Ascending aorta (tissue), 2 donors: ENCODE measurements at regions not wholly inside any gene's neighbourhood (a gene's known extent, or its start where the extent isn't known, plus 50 kb on each side); places are given as distances from the start of the nearest gene placed in this dataset.

Experiments used
- DNase-seq, 2 donors: peaks; one replicate each; pipeline ENCODE4 v3.0.0-alpha.2; 2019; ENCODE audit warnings: low spot score in 2 of 2
- H3K27ac ChIP-seq, 2 donors: fragments of 200-600 bp; sonication (generic); one replicate each; pipeline ENCODE4 v1.5.1; 2016 to 2017; ENCODE audit warnings: mild to moderate bottlenecking in 1 of 2
- H3K27me3 ChIP-seq: fragments of 200-600 bp; sonication (generic); one replicate; pipeline ENCODE4 v1.5.1; 2017
- H3K36me3 ChIP-seq, 2 donors: fragments of 200-600 bp; sonication (generic); one replicate each; pipeline ENCODE4 v1.5.1; 2016
- H3K4me1 ChIP-seq, 2 donors: fragments of 200-600 bp; sonication (generic); one replicate each; pipeline ENCODE4 v1.5.1; 2016 to 2017; ENCODE audit warnings: mild to moderate bottlenecking in 1 of 2
- H3K4me3 ChIP-seq, 2 donors: fragments of 200-600 bp; sonication (generic); one replicate each; pipeline ENCODE4 v1.5.1; 2016 to 2017; ENCODE audit warnings: mild to moderate bottlenecking in 1 of 2
- H3K9me3 ChIP-seq, 2 donors: fragments of 200-600 bp; sonication (generic); one replicate each; pipeline ENCODE4 v1.5.1; 2016
- intact Hi-C: fragments of 100-400 bp; cut with DNase I; formaldehyde crosslinking; loops from one replicate; pipeline ENCODE4 v1.15.1; 2023
- TF ChIP-seq, protein P1 (sequence below), 3 experiments: fragments of 200-600 bp in 2 of 3; fragments of 450-650 bp in 1 of 3; sonication (generic) in 2 of 3; IDR thresholded peaks; one replicate each; pipeline ENCODE4 v1.5.1; 2016 to 2019; ENCODE audit warnings: antibody characterized with exemption in 3 of 3, mild to moderate bottlenecking in 1 of 3, moderate library complexity in 1 of 3

DNA sequence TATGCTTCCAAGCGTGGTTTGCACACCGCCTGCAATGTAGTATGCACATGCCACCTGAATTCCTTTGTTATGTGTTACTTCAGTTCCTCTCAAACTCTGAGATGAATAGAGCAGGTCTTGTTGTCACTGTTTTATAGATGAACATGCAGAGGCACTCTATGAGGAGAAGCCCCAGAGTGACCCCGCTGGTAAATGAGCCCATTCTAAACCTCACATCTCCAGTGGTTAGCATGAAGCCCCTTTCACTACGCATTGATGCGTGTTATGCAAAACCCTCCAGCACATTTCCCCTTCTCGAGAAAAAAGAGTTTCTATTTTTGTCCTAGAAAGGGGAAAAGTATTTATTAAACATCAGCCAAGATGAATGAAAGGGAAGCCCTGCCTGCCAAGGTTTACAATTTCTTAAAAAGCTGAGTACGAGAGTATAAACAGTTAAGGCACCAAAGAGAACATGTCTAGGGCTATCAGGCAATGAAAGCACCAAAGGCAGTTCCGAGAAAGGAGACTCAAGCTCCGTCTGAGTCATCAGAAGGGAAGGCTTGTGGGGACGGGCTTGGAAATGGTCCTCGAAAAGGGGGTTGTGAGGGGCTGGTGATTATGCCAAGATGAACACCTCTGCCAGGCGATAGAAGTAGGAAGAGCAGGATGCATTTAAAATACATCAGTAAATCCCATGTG is 58.7 kb upstream of the PFKP start:
- H3K27ac ChIP-seq, result no peak overlapping the region
- no peaks in the 10 kb centered on the region for H3K27me3 ChIP-seq
- DNase-seq, result no peak
- H3K4me1 ChIP-seq, result no peaks in the 10 kb centered on the region
- no peak overlapping the region for H3K4me3 ChIP-seq
- intact Hi-C loops, result no loop called here
- H3K9me3 ChIP-seq, result no peaks in the 10 kb centered on the region
- H3K36me3 ChIP-seq, result no peaks in the 10 kb centered on the region
- TF ChIP-seq, protein P1, sequence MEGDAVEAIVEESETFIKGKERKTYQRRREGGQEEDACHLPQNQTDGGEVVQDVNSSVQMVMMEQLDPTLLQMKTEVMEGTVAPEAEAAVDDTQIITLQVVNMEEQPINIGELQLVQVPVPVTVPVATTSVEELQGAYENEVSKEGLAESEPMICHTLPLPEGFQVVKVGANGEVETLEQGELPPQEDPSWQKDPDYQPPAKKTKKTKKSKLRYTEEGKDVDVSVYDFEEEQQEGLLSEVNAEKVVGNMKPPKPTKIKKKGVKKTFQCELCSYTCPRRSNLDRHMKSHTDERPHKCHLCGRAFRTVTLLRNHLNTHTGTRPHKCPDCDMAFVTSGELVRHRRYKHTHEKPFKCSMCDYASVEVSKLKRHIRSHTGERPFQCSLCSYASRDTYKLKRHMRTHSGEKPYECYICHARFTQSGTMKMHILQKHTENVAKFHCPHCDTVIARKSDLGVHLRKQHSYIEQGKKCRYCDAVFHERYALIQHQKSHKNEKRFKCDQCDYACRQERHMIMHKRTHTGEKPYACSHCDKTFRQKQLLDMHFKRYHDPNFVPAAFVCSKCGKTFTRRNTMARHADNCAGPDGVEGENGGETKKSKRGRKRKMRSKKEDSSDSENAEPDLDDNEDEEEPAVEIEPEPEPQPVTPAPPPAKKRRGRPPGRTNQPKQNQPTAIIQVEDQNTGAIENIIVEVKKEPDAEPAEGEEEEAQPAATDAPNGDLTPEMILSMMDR (IDR thresholded peaks at IDR 0.05), result no peak

DNA sequence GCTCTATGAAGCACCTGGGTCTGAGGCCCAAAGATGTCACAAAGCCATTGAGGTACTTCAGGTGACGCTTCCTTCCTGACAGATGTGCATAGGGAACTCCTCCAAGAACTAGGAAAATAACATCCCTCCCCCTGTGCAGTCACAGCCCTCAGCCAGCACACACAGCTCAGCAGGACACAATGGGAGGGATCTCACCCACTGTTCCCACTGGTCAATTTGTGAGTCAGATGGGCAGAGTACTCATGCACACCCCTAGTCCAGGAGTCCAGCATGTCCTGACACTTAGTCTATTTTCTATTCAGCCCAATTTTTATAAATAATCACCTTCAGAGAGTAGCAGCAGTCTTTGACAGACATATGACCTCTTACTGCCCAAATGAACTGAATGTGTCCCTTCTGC is 60.7 kb upstream of the PFKP start:
- DNase-seq, result no peak
- H3K4me1 ChIP-seq, result no peaks in the 10 kb centered on the region
- H3K27me3 ChIP-seq, result no peaks in the 10 kb centered on the region
- intact Hi-C loops, result no loop called here
- no peak overlapping the region for H3K4me3 ChIP-seq
- H3K36me3 ChIP-seq, result no peaks in the 10 kb centered on the region
- no peak overlapping the region for H3K27ac ChIP-seq
- TF ChIP-seq, protein P1 (IDR thresholded peaks at IDR 0.05), result no peak
- H3K9me3 ChIP-seq, result no peaks in the 10 kb centered on the region

DNA sequence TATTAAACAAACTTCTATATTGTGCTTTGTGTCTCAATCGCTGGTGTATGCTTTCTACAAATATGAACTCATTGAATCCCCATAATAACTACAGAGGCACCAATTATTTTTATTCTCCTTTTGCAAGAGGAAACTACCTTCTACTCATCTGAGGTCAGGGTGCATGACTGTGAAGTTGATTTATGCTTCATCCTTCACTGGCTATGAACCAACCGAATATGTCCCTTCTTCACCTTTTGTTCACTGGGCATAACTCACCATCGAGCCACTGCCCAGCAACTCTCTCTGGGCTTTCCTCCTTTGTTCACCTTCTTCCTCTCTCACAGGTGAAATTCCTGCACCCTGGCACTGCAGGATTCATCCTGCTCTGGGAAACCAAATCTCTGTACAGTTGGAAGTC is 61.3 kb upstream of the PFKP start:
- TF ChIP-seq, protein P1 (IDR thresholded peaks at IDR 0.05), result no peak
- intact Hi-C loops, result no loop called here
- Histone ChIP-seq H3K27me3 (no peaks in the 10 kb centered on the region), H3K4me1 (no peaks in the 10 kb centered on the region), H3K9me3 (no peaks in the 10 kb centered on the region), H3K4me3 (no peak overlapping the region), H3K27ac (no peak overlapping the region), H3K36me3 (no peaks in the 10 kb centered on the region)
- DNase-seq, result no peak

DNA sequence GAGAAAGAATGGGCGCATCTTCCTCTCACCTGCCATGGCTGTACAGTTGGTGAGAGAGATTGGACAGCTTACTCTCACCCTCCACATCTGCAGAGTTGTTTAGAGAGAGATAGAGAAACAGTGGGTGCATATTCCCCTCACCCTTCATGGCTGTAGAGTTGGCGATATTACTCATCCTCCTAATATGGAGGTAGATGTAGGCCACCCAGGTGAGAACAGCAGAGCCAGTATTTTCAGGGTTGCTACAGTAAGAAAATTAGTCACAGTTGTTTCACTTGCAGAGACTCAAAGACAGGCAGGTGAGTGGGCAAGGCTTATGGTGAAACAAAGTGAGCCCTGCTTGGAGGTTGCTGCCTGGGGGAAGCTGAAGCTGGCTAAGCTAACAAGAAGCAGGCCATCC is 65.0 kb upstream of the PFKP start:
- DNase-seq, result no peak
- intact Hi-C loops, result no loop called here
- H3K9me3 ChIP-seq, result no peaks in the 10 kb centered on the region
- H3K27me3 ChIP-seq, result no peaks in the 10 kb centered on the region
- no peak overlapping the region for H3K27ac ChIP-seq
- no peak overlapping the region for H3K4me3 ChIP-seq
- no peaks in the 10 kb centered on the region for H3K36me3 ChIP-seq
- no peaks in the 10 kb centered on the region for H3K4me1 ChIP-seq
- TF ChIP-seq, protein P1 (IDR thresholded peaks at IDR 0.05), result no peak

DNA sequence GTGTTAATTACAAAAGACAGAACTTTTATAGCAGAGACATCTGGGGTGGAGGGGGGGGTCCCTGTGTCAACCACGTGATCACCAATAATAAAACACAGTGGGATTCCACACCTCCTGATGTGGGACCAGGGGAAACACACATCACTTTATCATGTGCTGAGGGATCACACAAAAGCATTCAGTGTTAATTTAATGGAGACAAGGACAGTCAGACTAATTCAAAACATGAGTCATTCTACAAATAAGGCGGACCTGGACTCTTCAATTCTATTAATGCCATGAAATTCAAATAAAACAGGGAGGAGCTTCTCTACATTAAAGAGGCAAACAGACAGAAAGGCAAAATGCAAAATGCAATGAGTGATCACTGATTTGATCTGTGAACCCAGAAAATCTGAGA is 67.3 kb upstream of the PFKP start:
- H3K4me1 ChIP-seq, result no peaks in the 10 kb centered on the region
- H3K9me3 ChIP-seq, result no peaks in the 10 kb centered on the region
- no peak for DNase-seq
- H3K27ac ChIP-seq, result no peak overlapping the region
- H3K27me3 ChIP-seq, result no peaks in the 10 kb centered on the region
- intact Hi-C loops, result no loop called here
- no peak overlapping the region for H3K4me3 ChIP-seq
- no peaks in the 10 kb centered on the region for H3K36me3 ChIP-seq
- TF ChIP-seq, protein P1 (IDR thresholded peaks at IDR 0.05), result no peak
